Neuronal stem cell (in vitro differentiated cells): ENCODE measurements at regions not wholly inside any gene's neighbourhood (a gene's known extent, or its start where the extent isn't known, plus 50 kb on each side); places are given as distances from the start of the nearest gene placed in this dataset.
"Not testable (repeated sequence)": the region's sequence is repeated elsewhere in the genome, so short reads cannot be mapped to it uniquely, and the experiment has no call there.

Experiments used
- DNase-seq: peaks from one replicate; pipeline ENCODE4 v3.0.0-alpha.2; 2013; ENCODE audit warnings: low spot score
- H2AFZ ChIP-seq: one replicate; pipeline ENCODE4 v1.6.1; 2013; ENCODE audit warnings: mild to moderate bottlenecking, low read length, inconsistent platforms
- H2AK5ac ChIP-seq: 2 replicates; pipeline ENCODE4 v1.6.1; 2013; ENCODE audit warnings: low read depth, mild to moderate bottlenecking, inconsistent platforms, low read length, moderate library complexity, mixed read lengths
- H2BK120ac ChIP-seq: 2 replicates; pipeline ENCODE4 v1.6.1; 2013; ENCODE audit warnings: low read depth, mild to moderate bottlenecking, inconsistent platforms, low read length, moderate library complexity, mixed read lengths
- H2BK12ac ChIP-seq: one replicate; pipeline ENCODE4 v1.6.1; 2013; ENCODE audit warnings: low read length, inconsistent platforms
- H2BK15ac ChIP-seq: 2 replicates; pipeline ENCODE4 v1.6.1; 2013; ENCODE audit warnings: mild to moderate bottlenecking, low read length, inconsistent platforms, mixed read lengths
- H2BK5ac ChIP-seq: one replicate; pipeline ENCODE4 v1.6.1; 2013; ENCODE audit warnings: inconsistent platforms, mild to moderate bottlenecking, low read length, moderate library complexity
- H3K14ac ChIP-seq: one replicate; pipeline ENCODE4 v1.6.1; 2013; ENCODE audit warnings: low read length, inconsistent platforms
- H3K18ac ChIP-seq: 2 replicates; pipeline ENCODE4 v1.6.1; 2013; ENCODE audit warnings: low read length, inconsistent platforms
- H3K23ac ChIP-seq: 2 replicates; pipeline ENCODE4 v1.6.1; 2013; ENCODE audit warnings: low read depth, mild to moderate bottlenecking, mixed read lengths, low read length, inconsistent platforms; ENCODE audit not compliant: poor library complexity
- H3K27ac ChIP-seq: replicated peaks from 3 replicates; pipeline ENCODE4 v1.5.1; 2013; ENCODE audit warnings: low read length, inconsistent platforms
- H3K27me3 ChIP-seq, 3 experiments: 2 replicates each; pipeline ENCODE4 v1.6.1; 2013; ENCODE audit warnings: low read length in 3 of 3, mild to moderate bottlenecking in 2 of 3, inconsistent platforms in 1 of 3, low read depth in 1 of 3, mixed read lengths in 1 of 3, moderate library complexity in 1 of 3; ENCODE audit not compliant: control insufficient read depth in 3 of 3, insufficient read depth in 3 of 3
- H3K36me3 ChIP-seq, 2 donors: replicated peaks in 1 of 2; 2 replicates each; pipeline ENCODE4 v1.6.1; 2013; ENCODE audit warnings: low read length in 2 of 2; ENCODE audit not compliant: control insufficient read depth in 2 of 2, insufficient read depth in 2 of 2
- H3K4ac ChIP-seq: 2 replicates; pipeline ENCODE4 v1.6.1; 2013; ENCODE audit warnings: inconsistent platforms, mild to moderate bottlenecking, low read length, moderate library complexity
- H3K4me1 ChIP-seq, 2 donors: 1 replicate in 1 of 2; 2 replicates in 1 of 2; pipeline ENCODE4 v1.6.1; 2013; ENCODE audit warnings: low read length in 2 of 2, low read depth in 1 of 2; ENCODE audit not compliant: control insufficient read depth in 2 of 2, insufficient read depth in 1 of 2
- H3K4me2 ChIP-seq: one replicate; pipeline ENCODE4 v1.6.1; 2013; ENCODE audit warnings: mild to moderate bottlenecking, low read length, inconsistent platforms; ENCODE audit not compliant: insufficient read depth, poor library complexity, severe bottlenecking
- H3K4me3 ChIP-seq, 2 donors: 2 replicates each; pipeline ENCODE4 v1.5.1; 2013; ENCODE audit warnings: low read length in 2 of 2, mild to moderate bottlenecking in 2 of 2, inconsistent platforms in 1 of 2, moderate library complexity in 1 of 2
- H3K79me1 ChIP-seq: one replicate; pipeline ENCODE4 v1.6.1; 2013; ENCODE audit warnings: low read depth, mild to moderate bottlenecking, inconsistent platforms, low read length, moderate library complexity
- H3K9ac ChIP-seq: one replicate; pipeline ENCODE4 v1.6.1; 2013; ENCODE audit warnings: mild to moderate bottlenecking, low read depth, low read length, inconsistent platforms; ENCODE audit not compliant: poor library complexity
- H3K9me3 ChIP-seq, 2 donors: replicated peaks in 1 of 2; 2 replicates each; pipeline versions ENCODE3 to v1.6.1; 2013; ENCODE audit warnings: low read length in 2 of 2, mild to moderate bottlenecking in 2 of 2, inconsistent platforms in 1 of 2, low read depth in 1 of 2, mixed read lengths in 1 of 2, moderate library complexity in 1 of 2; ENCODE audit not compliant: control insufficient read depth in 2 of 2, insufficient read depth in 1 of 2
- H4K8ac ChIP-seq: one replicate; pipeline ENCODE4 v1.6.1; 2013; ENCODE audit warnings: low read depth, mild to moderate bottlenecking, inconsistent platforms, low read length, moderate library complexity
- H4K91ac ChIP-seq: one replicate; pipeline ENCODE4 v1.6.1; 2013; ENCODE audit warnings: low read length, low read depth, mild to moderate bottlenecking, inconsistent platforms; ENCODE audit not compliant: poor library complexity
- WGBS, 2 donors: extraction: QIAGEN DNeasy Blood & Tissue Kit; methylation state at CpG; one replicate each; pipeline ENCODE4 v1.1.7; 2013; ENCODE audit warnings: missing lambda C conversion rate in 2 of 2, mixed read lengths in 1 of 2; ENCODE audit not compliant: insufficient read length in 2 of 2, insufficient replicate concordance in 1 of 2; ENCODE audit errors: extremely low coverage in 2 of 2; 5-methylcytosine and 5-hydroxymethylcytosine counted together

GRCh38 chrX:46324166-46324565, 221.1 kb downstream of the ZNF674 start:
- H3K9ac ChIP-seq = no peak overlapping the region
- no peak overlapping the region for H2BK12ac ChIP-seq
- no peak overlapping the region for H2AFZ ChIP-seq
- no peaks in the 10 kb centered on the region for H3K79me1 ChIP-seq
- H2BK15ac ChIP-seq = no peak overlapping the region
- H3K23ac ChIP-seq = no peak overlapping the region
- no peak overlapping the region for H3K27ac ChIP-seq
- no peak overlapping the region for H2BK120ac ChIP-seq
- H2AK5ac ChIP-seq = no peak overlapping the region
- H3K9me3 ChIP-seq = no peaks in the 10 kb centered on the region
- no peak overlapping the region for H4K8ac ChIP-seq
- no peaks in the 10 kb centered on the region for H3K36me3 ChIP-seq
- no peak overlapping the region for H3K18ac ChIP-seq
- no CpG with 5 or more reads among the region's 3 CpGs for WGBS, 2 donors
- H3K27me3 ChIP-seq = no peaks in the 10 kb centered on the region
- no peak overlapping the region for H3K4me3 ChIP-seq
- no peak overlapping the region for H3K4ac ChIP-seq
- H3K4me1 ChIP-seq = peaks cover 7 to 19% of the 10 kb centered on the region in 2 donors
- no peak overlapping the region for H2BK5ac ChIP-seq
- no peak overlapping the region for H3K14ac ChIP-seq
- H4K91ac ChIP-seq = no peak overlapping the region
- H3K4me2 ChIP-seq = no peak overlapping the region
- DNase-seq = no peak

- WGBS, 2 donors = no CpG with 5 or more reads among the region's 5 CpGs
- peaks cover 7 to 15% of the 10 kb centered on the region in 2 donors for H3K4me1 ChIP-seq
- not testable (repeated sequence) for H2BK5ac ChIP-seq, H3K9ac ChIP-seq, H4K91ac ChIP-seq, H3K4me2 ChIP-seq, H3K18ac ChIP-seq, H3K79me1 ChIP-seq, H3K9me3 ChIP-seq, H2BK120ac ChIP-seq, H3K36me3 ChIP-seq, H4K8ac ChIP-seq, H3K4me3 ChIP-seq, H3K23ac ChIP-seq, H3K27ac ChIP-seq, H2AFZ ChIP-seq, H3K27me3 ChIP-seq, DNase-seq, H2AK5ac ChIP-seq, H2BK12ac ChIP-seq, H3K14ac ChIP-seq, H3K4ac ChIP-seq, H2BK15ac ChIP-seq
These were observed 222.3 kb downstream of the ZNF674 start for GRCh38 chrX:46322929-46323328.

- Histone ChIP-seq H3K79me1 (no peaks in the 10 kb centered on the region), H2BK15ac (no peak overlapping the region), H2BK12ac (no peak overlapping the region), H2BK5ac (no peak overlapping the region), H3K9me3 (no peaks in the 10 kb centered on the region), H4K8ac (no peak overlapping the region), H3K27ac (no peak overlapping the region), H3K4me2 (no peak overlapping the region), H3K23ac (no peak overlapping the region), H3K14ac (no peak overlapping the region), H2BK120ac (no peak overlapping the region), H3K9ac (no peak overlapping the region), H2AFZ (no peak overlapping the region), H2AK5ac (no peak overlapping the region), H4K91ac (no peak overlapping the region), H3K4me3 (no peak overlapping the region), H3K18ac (no peak overlapping the region), H3K4me1 (peaks cover 5 to 11% of the 10 kb centered on the region in 2 donors), H3K4ac (no peak overlapping the region), H3K27me3 (no peaks in the 10 kb centered on the region), H3K36me3 (no peaks in the 10 kb centered on the region)
- no peak for DNase-seq
These were observed 223.5 kb downstream of the ZNF674 start for GRCh38 chrX:46321676-46322075.

- Histone ChIP-seq H3K36me3 (no peaks in the 10 kb centered on the region), H2BK15ac (no peak overlapping the region), H3K4ac (no peak overlapping the region), H3K4me3 (no peak overlapping the region), H3K14ac (no peak overlapping the region), H3K27me3 (no peaks in the 10 kb centered on the region), H3K4me2 (no peak overlapping the region), H2AFZ (no peak overlapping the region), H3K9me3 (no peaks in the 10 kb centered on the region), H3K27ac (no peak overlapping the region), H2BK12ac (no peak overlapping the region), H3K4me1 (no peaks in the 10 kb centered on the region), H3K18ac (no peak overlapping the region), H2BK5ac (no peak overlapping the region), H4K8ac (no peak overlapping the region), H2AK5ac (no peak overlapping the region), H3K9ac (no peak overlapping the region), H3K23ac (no peak overlapping the region), H4K91ac (no peak overlapping the region), H2BK120ac (no peak overlapping the region), H3K79me1 (no peaks in the 10 kb centered on the region)
- no CpG with 5 or more reads among the region's 1 CpG for WGBS, 2 donors
- no peak for DNase-seq
These were observed 225.5 kb downstream of the ZNF674 start for GRCh38 chrX:46319750-46320149.
